GM12864 (cell line): ENCODE measurements at regions not wholly inside any gene's neighbourhood (a gene's known extent, or its start where the extent isn't known, plus 50 kb on each side); places are given as distances from the start of the nearest gene placed in this dataset.
"Not testable (repeated sequence)": the region's sequence is repeated elsewhere in the genome, so short reads cannot be mapped to it uniquely, and the experiment has no call there.

Experiments
- DNase-seq: peaks from one replicate; pipeline ENCODE4 v3.0.0-alpha.2; 2011; ENCODE audit warnings: low read depth
- H3K4me3 ChIP-seq: 2 replicates; pipeline ENCODE4 v1.5.1; 2011; ENCODE audit warnings: mild to moderate bottlenecking, low read depth, low read length, control low read depth
- CTCF ChIP-seq: IDR thresholded peaks from 2 replicates; pipeline ENCODE4 v1.5.1; 2011; ENCODE audit warnings: low read depth, mild to moderate bottlenecking, moderate library complexity, low read length, control low read depth, inconsistent platforms; ENCODE audit errors: missing control alignments

GRCh38 chr5:89307972-89308371 is 425.0 kb upstream of the MEF2C start:
- TF ChIP-seq CTCF, result no peak
- no peak for DNase-seq
- no peak overlapping the region for H3K4me3 ChIP-seq

GRCh38 chr5:89307141-89307540 is 424.2 kb upstream of the MEF2C start:
- DNase-seq, H3K4me3 ChIP-seq: not testable (repeated sequence)

GRCh38 chr5:89303033-89303480 is 420.1 kb upstream of the MEF2C start:
- TF ChIP-seq CTCF, result no peak
- DNase-seq, result peak; percentile 75
- H3K4me3 ChIP-seq, result no peak overlapping the region; the same call in 1 of the 2 replicates

- peak overlapping the region; percentile 25; the same call in 1 of the 2 replicates for H3K4me3 ChIP-seq
- no peak for TF ChIP-seq CTCF
- DNase-seq, result no peak
These were observed 419.3 kb upstream of the MEF2C start for GRCh38 chr5:89302102-89302891.

- peak; percentile 87 for DNase-seq
- TF ChIP-seq CTCF, result no peak
- H3K4me3 ChIP-seq, result peak overlapping the region; percentile 41
These were observed 418.5 kb upstream of the MEF2C start for GRCh38 chr5:89301321-89302025.

- no peak for TF ChIP-seq CTCF
- DNase-seq, result no peak
- H3K4me3 ChIP-seq, result no peak overlapping the region
These were observed 417.5 kb upstream of the MEF2C start for GRCh38 chr5:89300426-89300970.

- H3K4me3 ChIP-seq, result no peak overlapping the region
- TF ChIP-seq CTCF, result no peak
- DNase-seq, result no peak
These were observed 417.0 kb upstream of the MEF2C start for GRCh38 chr5:89299998-89300397.
